Natural killer cell (primary cell): ENCODE measurements at regions not wholly inside any gene's neighbourhood (a gene's known extent, or its start where the extent isn't known, plus 50 kb on each side); places are given as distances from the start of the nearest gene placed in this dataset.

ENCODE experiments used
- ATAC-seq, 3 donors: fragments of 150-1000 bp in 2 of 3; fragments of 200-7000 bp in 1 of 3; cut with Tn5 transposase; 1 replicate in 1 of 3; 2 replicates in 2 of 3; pipeline ENCODE4 v1.10.0; 2021; ENCODE audit warnings: mild to moderate bottlenecking in 2 of 3, moderate library complexity in 2 of 3
- DNase-seq, 2 donors: peaks; one replicate each; pipeline versions ENCODE4 v3.0.0 to v3.0.0-alpha.2; 2013 to 2021; ENCODE audit warnings: mixed read lengths in 1 of 2
- H3K27ac ChIP-seq: one replicate; pipeline ENCODE4 v1.5.1; 2013; ENCODE audit warnings: mild to moderate bottlenecking, low read length
- H3K27me3 ChIP-seq: one replicate; pipeline ENCODE4 v1.6.1; 2013; ENCODE audit warnings: low read length; ENCODE audit not compliant: control insufficient read depth, insufficient read depth
- H3K36me3 ChIP-seq: one replicate; pipeline ENCODE4 v1.6.1; 2013; ENCODE audit warnings: low read length; ENCODE audit not compliant: control insufficient read depth, insufficient read depth
- H3K4me1 ChIP-seq: one replicate; pipeline ENCODE4 v1.6.1; 2013; ENCODE audit warnings: low read length; ENCODE audit not compliant: control insufficient read depth, insufficient read depth
- H3K4me3 ChIP-seq: one replicate; pipeline ENCODE4 v1.5.1; 2013; ENCODE audit warnings: low read length
- H3K9me3 ChIP-seq: one replicate; pipeline ENCODE4 v1.6.1; 2013; ENCODE audit warnings: low read length; ENCODE audit not compliant: control insufficient read depth, insufficient read depth
- H3K27ac Mint-ChIP-seq, 2 donors: one replicate each; pipeline ENCODE4 v1.8.0; 2022; ENCODE audit warnings: mild to moderate bottlenecking in 2 of 2, mixed read lengths in 2 of 2, moderate library complexity in 1 of 2
- H3K27me3 Mint-ChIP-seq, 2 donors: one replicate each; pipeline ENCODE4 v1.8.0; 2022; ENCODE audit warnings: low read depth in 2 of 2, mixed read lengths in 2 of 2
- H3K36me3 Mint-ChIP-seq: one replicate; pipeline ENCODE4 v1.8.0; 2022; ENCODE audit warnings: mixed read lengths
- H3K4me1 Mint-ChIP-seq, 2 donors: one replicate each; pipeline ENCODE4 v1.8.0; 2022; ENCODE audit warnings: mixed read lengths in 2 of 2
- H3K4me3 Mint-ChIP-seq: one replicate; pipeline ENCODE4 v1.8.0; 2022; ENCODE audit warnings: mild to moderate bottlenecking, moderate library complexity, mixed read lengths
- H3K9me3 Mint-ChIP-seq, 2 donors: one replicate each; pipeline ENCODE4 v1.8.0; 2022; ENCODE audit warnings: mixed read lengths in 2 of 2
- WGBS: methylation state at CpG from one replicate; pipeline ENCODE4 v1.1.7; 2013; ENCODE audit warnings: missing lambda C conversion rate; ENCODE audit not compliant: insufficient coverage; 5-methylcytosine and 5-hydroxymethylcytosine counted together
- intact Hi-C: fragments of 100-400 bp; cut with micrococcal nuclease; formaldehyde crosslinking; loops from one replicate; pipeline ENCODE4 v1.14.2; 2022
- TF ChIP-seq, protein P1 (sequence below): fragments of 200-600 bp; IDR thresholded peaks from one replicate; pipeline ENCODE4 v1.8.0; 2022; ENCODE audit warnings: antibody characterized with exemption

DNA sequence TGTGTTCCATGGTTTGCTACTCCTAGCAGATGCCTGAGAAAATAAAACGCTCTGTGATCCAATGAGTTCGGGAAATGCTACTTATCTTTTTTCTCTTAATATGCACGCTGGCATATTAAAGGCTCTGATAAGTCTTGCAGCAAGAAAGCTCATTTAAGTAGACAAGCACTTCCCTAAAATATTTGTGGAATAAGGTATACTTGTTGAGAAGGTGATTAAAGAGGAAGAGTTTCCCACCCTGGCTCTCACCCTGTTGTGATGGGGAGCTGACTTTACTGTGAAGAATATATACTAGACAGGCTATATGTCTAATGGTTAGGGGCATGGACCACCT, 279.4 kb downstream of the RPS24 start:
- WGBS, result 86% methylated on average over 2 of the region's 3 CpGs
- no peaks in the 10 kb centered on the region for H3K9me3 Mint-ChIP-seq
- ATAC-seq (no peak), DNase-seq (no peak)
- H3K27ac Mint-ChIP-seq, result no peak overlapping the region
- Histone ChIP-seq H3K36me3 (no peaks in the 10 kb centered on the region), H3K9me3 (no peaks in the 10 kb centered on the region), H3K27ac (no peak overlapping the region), H3K4me3 (no peak overlapping the region), H3K4me1 (no peaks in the 10 kb centered on the region), H3K27me3 (no peaks in the 10 kb centered on the region)
- TF ChIP-seq, protein P1, sequence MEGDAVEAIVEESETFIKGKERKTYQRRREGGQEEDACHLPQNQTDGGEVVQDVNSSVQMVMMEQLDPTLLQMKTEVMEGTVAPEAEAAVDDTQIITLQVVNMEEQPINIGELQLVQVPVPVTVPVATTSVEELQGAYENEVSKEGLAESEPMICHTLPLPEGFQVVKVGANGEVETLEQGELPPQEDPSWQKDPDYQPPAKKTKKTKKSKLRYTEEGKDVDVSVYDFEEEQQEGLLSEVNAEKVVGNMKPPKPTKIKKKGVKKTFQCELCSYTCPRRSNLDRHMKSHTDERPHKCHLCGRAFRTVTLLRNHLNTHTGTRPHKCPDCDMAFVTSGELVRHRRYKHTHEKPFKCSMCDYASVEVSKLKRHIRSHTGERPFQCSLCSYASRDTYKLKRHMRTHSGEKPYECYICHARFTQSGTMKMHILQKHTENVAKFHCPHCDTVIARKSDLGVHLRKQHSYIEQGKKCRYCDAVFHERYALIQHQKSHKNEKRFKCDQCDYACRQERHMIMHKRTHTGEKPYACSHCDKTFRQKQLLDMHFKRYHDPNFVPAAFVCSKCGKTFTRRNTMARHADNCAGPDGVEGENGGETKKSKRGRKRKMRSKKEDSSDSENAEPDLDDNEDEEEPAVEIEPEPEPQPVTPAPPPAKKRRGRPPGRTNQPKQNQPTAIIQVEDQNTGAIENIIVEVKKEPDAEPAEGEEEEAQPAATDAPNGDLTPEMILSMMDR, result no peak
- intact Hi-C loops, result no loop called here
- H3K27me3 Mint-ChIP-seq, result peaks cover 7 to 21% of the 10 kb centered on the region in 2 donors
- no peak overlapping the region for H3K4me3 Mint-ChIP-seq
- H3K36me3 Mint-ChIP-seq, result no peaks in the 10 kb centered on the region
- H3K4me1 Mint-ChIP-seq, result no peaks in the 10 kb centered on the region

DNA sequence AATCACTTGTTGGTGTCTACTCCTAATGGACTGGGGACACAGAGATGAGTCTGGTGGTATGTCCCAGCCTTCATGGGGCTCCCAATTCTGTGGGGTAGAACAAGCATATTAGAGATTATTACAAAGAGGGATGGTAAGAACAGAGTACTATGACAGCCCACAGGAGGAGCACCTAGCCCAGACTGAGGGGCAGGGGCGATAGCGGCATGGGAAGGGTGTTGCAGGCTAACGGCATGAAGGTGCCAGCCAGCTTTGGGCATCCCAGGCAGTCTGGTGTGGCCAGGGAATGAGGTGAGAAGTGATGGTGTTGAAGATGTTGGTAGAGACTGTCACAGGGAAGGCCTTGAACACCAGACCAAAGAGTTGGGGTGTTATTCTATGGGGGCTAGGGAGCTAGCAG, 280.0 kb downstream of the RPS24 start:
- H3K27ac ChIP-seq, result no peak overlapping the region
- H3K4me3 ChIP-seq, result no peak overlapping the region
- intact Hi-C loops, result no loop called here
- no peak overlapping the region for H3K27ac Mint-ChIP-seq
- no peaks in the 10 kb centered on the region for H3K9me3 Mint-ChIP-seq
- H3K4me3 Mint-ChIP-seq, result no peak overlapping the region
- H3K4me1 ChIP-seq, result no peaks in the 10 kb centered on the region
- no peak for ATAC-seq
- no peaks in the 10 kb centered on the region for H3K36me3 ChIP-seq
- WGBS, result 78% methylated on average over 3 of the region's 3 CpGs
- H3K4me1 Mint-ChIP-seq, result no peaks in the 10 kb centered on the region
- no peaks in the 10 kb centered on the region for H3K27me3 ChIP-seq
- H3K27me3 Mint-ChIP-seq, result peaks cover 7 to 21% of the 10 kb centered on the region in 2 donors
- no peaks in the 10 kb centered on the region for H3K36me3 Mint-ChIP-seq
- TF ChIP-seq, protein P1, result no peak
- H3K9me3 ChIP-seq, result no peaks in the 10 kb centered on the region
- no peak for DNase-seq

DNA sequence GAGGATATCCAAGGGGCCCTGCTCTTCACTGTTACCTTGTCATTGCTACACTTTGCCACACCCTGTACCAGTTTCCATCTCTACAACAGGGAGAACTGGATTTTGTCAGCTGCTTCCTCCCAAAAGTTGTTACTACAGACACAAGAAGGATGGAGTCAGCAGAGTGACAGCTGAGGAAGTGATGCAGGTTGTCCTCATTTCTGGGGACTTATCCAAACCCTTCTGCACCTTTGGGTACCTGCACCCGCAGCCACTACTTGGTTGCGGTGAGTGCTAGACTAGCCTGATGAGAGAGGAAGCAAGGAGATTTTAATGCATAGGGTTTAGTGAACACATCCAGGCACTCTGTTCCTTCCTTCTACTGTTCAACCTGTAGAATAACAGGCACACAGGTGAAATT, 281.0 kb downstream of the RPS24 start:
- H3K27ac Mint-ChIP-seq, result no peak overlapping the region
- no peak for ATAC-seq
- H3K27me3 Mint-ChIP-seq, result peaks cover 0 to 13% of the 10 kb centered on the region in 2 donors
- TF ChIP-seq, protein P1, result no peak
- Histone ChIP-seq H3K4me1 (peaks cover 5% of the 10 kb centered on the region), H3K4me3 (no peak overlapping the region), H3K9me3 (no peaks in the 10 kb centered on the region), H3K27ac (no peak overlapping the region), H3K36me3 (no peaks in the 10 kb centered on the region), H3K27me3 (no peaks in the 10 kb centered on the region)
- H3K9me3 Mint-ChIP-seq, result no peaks in the 10 kb centered on the region
- no peaks in the 10 kb centered on the region for H3K4me1 Mint-ChIP-seq
- DNase-seq, result no peak
- WGBS, result 100% methylated on average over 2 of the region's 2 CpGs
- no peaks in the 10 kb centered on the region for H3K36me3 Mint-ChIP-seq
- intact Hi-C loops, result no loop called here
- no peak overlapping the region for H3K4me3 Mint-ChIP-seq

DNA sequence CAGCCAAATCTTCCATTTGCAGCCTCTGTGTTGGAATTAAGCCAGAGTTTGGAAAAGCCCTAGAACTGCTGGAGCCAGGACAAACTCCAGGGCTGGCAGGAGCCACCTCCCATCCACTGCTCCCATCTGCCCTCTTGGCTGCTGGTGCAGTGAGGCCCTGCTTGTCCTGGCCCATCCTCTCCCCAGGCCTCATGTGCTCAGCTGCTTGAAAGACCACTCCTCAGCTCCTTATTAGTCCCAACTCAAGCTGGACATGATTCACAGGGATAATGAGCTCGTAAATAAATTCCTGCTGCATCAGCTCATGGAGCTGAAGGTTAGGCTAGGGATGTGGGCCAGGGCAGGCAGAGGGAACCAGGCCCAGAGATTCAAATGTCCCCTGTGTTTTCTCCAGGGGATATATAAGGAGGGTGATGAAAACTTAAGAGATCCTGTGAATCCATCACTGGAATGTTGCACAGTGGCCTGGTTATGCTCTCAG, 282.8 kb downstream of the RPS24 start:
- H3K4me1 Mint-ChIP-seq, result peaks cover 8 to 10% of the 10 kb centered on the region in 2 donors
- H3K4me3 Mint-ChIP-seq, result no peak overlapping the region
- no peaks in the 10 kb centered on the region for H3K9me3 ChIP-seq
- H3K4me3 ChIP-seq, result no peak overlapping the region
- H3K27me3 ChIP-seq, result no peaks in the 10 kb centered on the region
- no peak for ATAC-seq
- peaks cover 0 to 9% of the 10 kb centered on the region in 2 donors for H3K27me3 Mint-ChIP-seq
- no peaks in the 10 kb centered on the region for H3K36me3 Mint-ChIP-seq
- WGBS, result 90% methylated on average over 1 of the region's 1 CpG
- no peaks in the 10 kb centered on the region for H3K36me3 ChIP-seq
- H3K4me1 ChIP-seq, result peaks cover 20% of the 10 kb centered on the region
- H3K9me3 Mint-ChIP-seq, result no peaks in the 10 kb centered on the region
- TF ChIP-seq, protein P1, result no peak
- no peak overlapping the region for H3K27ac ChIP-seq
- no peak for DNase-seq
- intact Hi-C loops, result no loop called here
- no peak overlapping the region for H3K27ac Mint-ChIP-seq
